Smooth muscle cell (in vitro differentiated cells): ENCODE measurements at regions not wholly inside any gene's neighbourhood (a gene's known extent, or its start where the extent isn't known, plus 50 kb on each side); places are given as distances from the start of the nearest gene placed in this dataset.

Experiments
- DNase-seq: peaks from one replicate; lab custom pipeline; 2025; ENCODE audit not compliant: unreplicated experiment; lab: John Stamatoyannopoulos, UW
- H2AFZ ChIP-seq: fragments of 200-600 bp; sonication (generic); 2 replicates; pipeline ENCODE4 v1.6.0; 2016; ENCODE audit warnings: antibody characterized with exemption, low read depth, mild to moderate bottlenecking
- H3F3A ChIP-seq: fragments of 200-600 bp; sonication (generic); 2 replicates; pipeline ENCODE4 v1.6.0; 2017; ENCODE audit warnings: antibody characterized with exemption, low read depth
- H3K27ac ChIP-seq: fragments of 200-600 bp; sonication (generic); 2 replicates; pipeline ENCODE4 v1.5.1; 2016; ENCODE audit warnings: low read depth, mild to moderate bottlenecking
- H3K27me3 ChIP-seq: fragments of 200-600 bp; sonication (generic); 2 replicates; pipeline ENCODE4 v1.6.1; 2016; ENCODE audit warnings: low read depth, mild to moderate bottlenecking
- H3K36me3 ChIP-seq: fragments of 200-600 bp; sonication (generic); 2 replicates; pipeline ENCODE4 v1.5.1; 2016; ENCODE audit warnings: low read depth
- H3K4me1 ChIP-seq: fragments of 200-600 bp; sonication (generic); 2 replicates; pipeline ENCODE4 v1.5.1; 2016; ENCODE audit warnings: low read depth
- H3K4me2 ChIP-seq: fragments of 200-600 bp; sonication (generic); 2 replicates; pipeline ENCODE4 v1.6.0; 2016; ENCODE audit warnings: mild to moderate bottlenecking
- H3K4me3 ChIP-seq: fragments of 200-600 bp; sonication (generic); 2 replicates; pipeline ENCODE4 v1.5.1; 2016; ENCODE audit warnings: mild to moderate bottlenecking
- H3K79me2 ChIP-seq: fragments of 200-600 bp; sonication (generic); 2 replicates; pipeline ENCODE4 v1.6.0; 2016; ENCODE audit warnings: low read depth, mild to moderate bottlenecking
- H3K9ac ChIP-seq: fragments of 200-600 bp; sonication (generic); 2 replicates; pipeline ENCODE4 v1.6.0; 2016; ENCODE audit warnings: low read depth
- H3K9me3 ChIP-seq: fragments of 200-600 bp; sonication (generic); replicated peaks from 2 replicates; pipeline ENCODE4 v1.5.1; 2016; ENCODE audit warnings: low read depth
- H4K20me1 ChIP-seq: fragments of 200-600 bp; sonication (generic); 2 replicates; pipeline ENCODE4 v1.6.0; 2016; ENCODE audit warnings: low read depth
- CTCF ChIP-seq: fragments of 200-600 bp; sonication (generic); IDR thresholded peaks from 2 replicates; pipeline ENCODE4 v1.5.1; 2017; ENCODE audit warnings: borderline replicate concordance, mild to moderate bottlenecking, antibody characterized with exemption; ENCODE audit not compliant: insufficient read depth, poor library complexity, severe bottlenecking
- WGBS: methylation state at CpG from one replicate; pipeline ENCODE4 v1.1.7; 2016; ENCODE audit warnings: low lambda C conversion rate; 5-methylcytosine and 5-hydroxymethylcytosine counted together

- Histone ChIP-seq H3K4me2 (no peak overlapping the region), H3F3A (no peaks in the 10 kb centered on the region), H3K79me2 (no peaks in the 10 kb centered on the region), H3K27me3 (no peaks in the 10 kb centered on the region), H2AFZ (no peak overlapping the region), H3K4me3 (no peak overlapping the region), H3K9me3 (no peaks in the 10 kb centered on the region), H3K27ac (no peak overlapping the region), H3K4me1 (no peaks in the 10 kb centered on the region), H3K36me3 (no peaks in the 10 kb centered on the region), H4K20me1 (no peaks in the 10 kb centered on the region), H3K9ac (no peak overlapping the region)
- no peak for TF ChIP-seq CTCF
- DNase-seq: no peak
- 89% methylated on average over 8 of the region's 8 CpGs for WGBS
Measured at GRCh38 chr15:27595211-27595610, 503.9 kb downstream of the OCA2 start.

GRCh38 chr15:27592036-27592760 is 506.9 kb downstream of the OCA2 start:
- Histone ChIP-seq H3K4me2 (no peak overlapping the region), H3K9me3 (no peaks in the 10 kb centered on the region), H4K20me1 (no peaks in the 10 kb centered on the region), H3K27me3 (no peaks in the 10 kb centered on the region), H3K4me3 (no peak overlapping the region), H3K4me1 (peaks cover 5% of the 10 kb centered on the region), H3K27ac (no peak overlapping the region), H3K36me3 (no peaks in the 10 kb centered on the region), H3F3A (no peaks in the 10 kb centered on the region), H2AFZ (no peak overlapping the region), H3K79me2 (no peaks in the 10 kb centered on the region), H3K9ac (no peak overlapping the region)
- DNase-seq: no peak
- 60% methylated on average over 3 of the region's 3 CpGs for WGBS
- no peak for TF ChIP-seq CTCF
